ENCODE measurements at regions not wholly inside any gene's neighbourhood (a gene's known extent, or its start where the extent isn't known, plus 50 kb on each side); places are given as distances from the start of the nearest gene placed in this dataset.
A peak's percentile ranks its signal among the peaks of the same experiment; 100 is the strongest.

- Histone ChIP-seq H3K27me3 (no peaks in the 10 kb centered on the region), H3K4me1 (replicated peaks in 1 of 2) (no peaks in the 10 kb centered on the region), H3K36me3 (replicated peaks in 1 of 2) (no peaks in the 10 kb centered on the region), H3K4me3 (no peak overlapping the region), H3K27ac (no peak overlapping the region), H3K9me3 (replicated peaks in 1 of 3) (no peaks in the 10 kb centered on the region)
- no peak for DNase-seq
- no peak for TF ChIP-seq POLR2A (IDR thresholded peaks at IDR 0.05)
- TF ChIP-seq, protein P1, sequence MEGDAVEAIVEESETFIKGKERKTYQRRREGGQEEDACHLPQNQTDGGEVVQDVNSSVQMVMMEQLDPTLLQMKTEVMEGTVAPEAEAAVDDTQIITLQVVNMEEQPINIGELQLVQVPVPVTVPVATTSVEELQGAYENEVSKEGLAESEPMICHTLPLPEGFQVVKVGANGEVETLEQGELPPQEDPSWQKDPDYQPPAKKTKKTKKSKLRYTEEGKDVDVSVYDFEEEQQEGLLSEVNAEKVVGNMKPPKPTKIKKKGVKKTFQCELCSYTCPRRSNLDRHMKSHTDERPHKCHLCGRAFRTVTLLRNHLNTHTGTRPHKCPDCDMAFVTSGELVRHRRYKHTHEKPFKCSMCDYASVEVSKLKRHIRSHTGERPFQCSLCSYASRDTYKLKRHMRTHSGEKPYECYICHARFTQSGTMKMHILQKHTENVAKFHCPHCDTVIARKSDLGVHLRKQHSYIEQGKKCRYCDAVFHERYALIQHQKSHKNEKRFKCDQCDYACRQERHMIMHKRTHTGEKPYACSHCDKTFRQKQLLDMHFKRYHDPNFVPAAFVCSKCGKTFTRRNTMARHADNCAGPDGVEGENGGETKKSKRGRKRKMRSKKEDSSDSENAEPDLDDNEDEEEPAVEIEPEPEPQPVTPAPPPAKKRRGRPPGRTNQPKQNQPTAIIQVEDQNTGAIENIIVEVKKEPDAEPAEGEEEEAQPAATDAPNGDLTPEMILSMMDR (IDR thresholded peaks at IDR 0.05) = no peak
- intact Hi-C loops (cut with DNase I) = no loop called here
- 70 to 94% (median 75%) methylated on average over 2 of the region's 2 CpGs for WGBS, 4 donors
These were observed 106.3 kb downstream of the SLC4A3 start for GRCh38 chr2:219733746-219734145.

DNA sequence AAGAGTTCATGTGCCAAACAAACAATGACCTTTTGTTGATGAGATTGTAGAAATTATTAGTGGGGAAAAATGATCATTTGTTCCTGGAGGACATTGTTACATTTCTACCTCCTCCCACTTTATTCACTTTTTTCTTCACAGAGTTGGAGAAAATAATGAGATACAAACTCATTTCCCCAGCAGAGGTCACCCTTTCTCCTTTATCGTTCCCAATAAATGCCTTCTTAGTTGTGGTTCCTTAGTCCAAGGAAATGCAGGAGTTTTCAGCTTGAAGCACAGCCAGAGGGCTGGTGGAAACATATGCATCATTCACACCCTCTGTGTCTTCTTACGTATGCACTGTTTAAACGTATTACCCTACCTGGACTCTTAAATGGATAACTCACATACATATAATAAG is 108.8 kb downstream of the SLC4A3 start:
- H3K27ac ChIP-seq = no peak overlapping the region
- no peaks in the 10 kb centered on the region for H3K4me1 ChIP-seq (replicated peaks in 1 of 2)
- no peaks in the 10 kb centered on the region for H3K9me3 ChIP-seq (replicated peaks in 1 of 3)
- peak in 3 of 7 donors; percentile 19 to 37 (median 26) for DNase-seq
- TF ChIP-seq, protein P1 (IDR thresholded peaks at IDR 0.05) = peak; percentile 15 to 63 (median 57)
- no peak for TF ChIP-seq POLR2A (IDR thresholded peaks at IDR 0.05)
- no peaks in the 10 kb centered on the region for H3K27me3 ChIP-seq
- intact Hi-C loops (cut with DNase I) = loop anchor here in 1 of 2 donors (5.0 kb wide), 1 partner anchor 1836 kb away; the partner anchor contains the start of gene EPHA4
- WGBS, 4 donors = 2 to 5% (median 4%) methylated on average over 3 of the region's 3 CpGs
- H3K4me3 ChIP-seq = no peak overlapping the region
- no peaks in the 10 kb centered on the region for H3K36me3 ChIP-seq (replicated peaks in 1 of 2)

DNA sequence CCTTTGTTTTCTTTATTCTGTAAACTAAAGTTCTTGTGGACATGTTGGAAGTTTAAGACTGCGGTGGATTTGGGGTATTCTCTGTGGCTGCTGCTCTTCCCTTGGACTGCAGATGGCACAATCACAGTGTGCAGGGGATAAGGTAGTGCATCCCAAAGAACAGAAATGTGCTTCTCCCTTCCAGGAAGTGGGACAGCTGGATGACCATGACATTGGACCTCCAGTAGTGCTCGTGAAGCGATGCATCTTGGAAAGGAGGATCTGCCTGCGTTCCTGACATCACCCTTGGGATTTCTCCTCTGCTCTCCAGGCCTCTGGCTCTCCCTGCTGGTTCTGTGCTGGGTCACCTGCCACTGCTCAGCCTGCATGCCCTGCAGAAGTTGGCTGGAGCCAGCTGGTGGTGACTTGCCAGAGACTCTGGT is 109.9 kb downstream of the SLC4A3 start:
- WGBS, 4 donors = 19 to 48% (median 45%) methylated on average over 4 of the region's 4 CpGs
- intact Hi-C loops (cut with DNase I) = loop anchor here in 1 of 2 donors (5.0 kb wide), 1 partner anchor 1835 kb away; the partner anchor contains the start of gene EPHA4
- Histone ChIP-seq H3K4me1 (replicated peaks in 1 of 2) (no peaks in the 10 kb centered on the region), H3K36me3 (replicated peaks in 1 of 2) (no peaks in the 10 kb centered on the region), H3K27ac (no peak overlapping the region), H3K9me3 (replicated peaks in 1 of 3) (no peaks in the 10 kb centered on the region), H3K4me3 (no peak overlapping the region), H3K27me3 (no peaks in the 10 kb centered on the region)
- TF ChIP-seq, protein P1 (IDR thresholded peaks at IDR 0.05) = peak in 3 of 6 experiments; percentile 11 to 35 (median 28)
- no peak for TF ChIP-seq POLR2A (IDR thresholded peaks at IDR 0.05)
- peak in 4 of 7 donors; percentile 17 to 56 (median 24) for DNase-seq

GRCh38 chr2:219739066-219739465 is 111.6 kb downstream of the SLC4A3 start:
- H3K9me3 ChIP-seq (replicated peaks in 1 of 3) = no peaks in the 10 kb centered on the region
- no peaks in the 10 kb centered on the region for H3K27me3 ChIP-seq
- TF ChIP-seq, protein P1 (IDR thresholded peaks at IDR 0.05) = no peak
- TF ChIP-seq POLR2A (IDR thresholded peaks at IDR 0.05) = no peak
- no peak for DNase-seq
- WGBS, 4 donors = 65 to 72% (median 67%) methylated on average over 4 of the region's 4 CpGs
- H3K4me1 ChIP-seq (replicated peaks in 1 of 2) = no peaks in the 10 kb centered on the region
- H3K27ac ChIP-seq = no peak overlapping the region
- no peaks in the 10 kb centered on the region for H3K36me3 ChIP-seq (replicated peaks in 1 of 2)
- no peak overlapping the region for H3K4me3 ChIP-seq
- intact Hi-C loops (cut with DNase I) = loop anchor here in 1 of 2 donors (5.0 kb wide), 1 partner anchor 1833 kb away; the partner anchor contains the start of gene EPHA4
